GM23338 (cell line): ENCODE measurements at regions not wholly inside any gene's neighbourhood (a gene's known extent, or its start where the extent isn't known, plus 50 kb on each side); places are given as distances from the start of the nearest gene placed in this dataset.

Source experiments
- CREB1 ChIP-seq: fragments of 250-450 bp; sonication (Bioruptor Pico); IDR thresholded peaks from 2 replicates; pipeline ENCODE4 v1.5.0; 2020; ENCODE audit warnings: low read depth, mild to moderate bottlenecking, moderate library complexity
- CTCF ChIP-seq, 2 experiments: fragments of 200-600 bp in 1 of 2; sonication (generic) in 1 of 2; conservative IDR thresholded peaks; 2 replicates each; pipeline versions ENCODE4 v1.5.1 to v1.6.1; 2016 to 2017; ENCODE audit warnings: antibody characterized with exemption in 2 of 2, low read depth in 2 of 2, mild to moderate bottlenecking in 2 of 2, moderate library complexity in 1 of 2
- ETS1 ChIP-seq: IDR thresholded peaks from 2 replicates; pipeline ENCODE4 v1.6.1; 2016; ENCODE audit warnings: antibody characterized with exemption
- EZH2 ChIP-seq: fragments of 200-600 bp; sonication (generic); IDR thresholded peaks from one replicate; pipeline ENCODE4 v1.8.0; 2017; ENCODE audit warnings: antibody characterized with exemption, mild to moderate bottlenecking, low read depth; ENCODE audit not compliant: unreplicated experiment
- EZH2phosphoT487 ChIP-seq: fragments of 200-600 bp; sonication (generic); IDR thresholded peaks from one replicate; pipeline ENCODE4 v1.8.1; 2018; ENCODE audit warnings: antibody characterized with exemption; ENCODE audit not compliant: unreplicated experiment
- JUNB ChIP-seq: IDR thresholded peaks from one replicate; pipeline ENCODE4 v1.6.1; 2016; ENCODE audit warnings: antibody characterized with exemption; ENCODE audit not compliant: unreplicated experiment
- POLR2AphosphoS5 ChIP-seq: IDR thresholded peaks from 2 replicates; pipeline ENCODE4 v1.6.1; 2016; ENCODE audit warnings: antibody characterized with exemption, low read depth
- REST ChIP-seq: IDR thresholded peaks from one replicate; pipeline ENCODE4 v1.6.1; 2018; ENCODE audit warnings: antibody characterized with exemption; ENCODE audit not compliant: unreplicated experiment
- STAT1 ChIP-seq: IDR thresholded peaks from one replicate; pipeline ENCODE4 v1.6.1; 2016; ENCODE audit warnings: antibody characterized with exemption; ENCODE audit not compliant: unreplicated experiment
- ZNF114 ChIP-seq: fragments of 250-450 bp; sonication (Bioruptor Pico); IDR thresholded peaks from 2 replicates; pipeline ENCODE4 v1.5.0; 2020; ENCODE audit warnings: mild to moderate bottlenecking, moderate library complexity
- ZNF331 ChIP-seq: fragments of 250-450 bp; sonication (Bioruptor Pico); IDR thresholded peaks from 2 replicates; pipeline ENCODE4 v1.5.0; 2020; ENCODE audit warnings: low read depth, mild to moderate bottlenecking, moderate library complexity

- TF ChIP-seq EZH2phosphoT487 (no peak), CTCF (conservative IDR thresholded peaks at IDR 0.05; ENCODE audit: low read depth in 2 of 2) (no peak), REST (no peak), JUNB (no peak), POLR2AphosphoS5 (no peak), CREB1 (CRISPR knock-in tag) (no peak), EZH2 (no peak), STAT1 (no peak), ETS1 (no peak), ZNF114 (CRISPR knock-in tag) (no peak), ZNF331 (no peak)
Measured at GRCh38 chr9:129385211-129385934, 207.3 kb upstream of the IER5L start.
